Cardiac fibroblast (primary cell): ENCODE measurements at regions not wholly inside any gene's neighbourhood (a gene's known extent, or its start where the extent isn't known, plus 50 kb on each side); places are given as distances from the start of the nearest gene placed in this dataset.
"Not testable (repeated sequence)": the region's sequence is repeated elsewhere in the genome, so short reads cannot be mapped to it uniquely, and the experiment has no call there.

Experiments
- DNase-seq, 2 donors: peaks; one replicate each; pipeline versions ENCODE4 v3.0.0 to v3.0.0-alpha.2; 2010; ENCODE audit warnings: low read depth in 2 of 2
- H3K4me3 ChIP-seq, 2 donors: replicated peaks in 1 of 2; 1 replicate in 1 of 2; 2 replicates in 1 of 2; pipeline ENCODE4 v1.5.1; 2011; ENCODE audit warnings: low read depth in 2 of 2, low read length in 2 of 2, mild to moderate bottlenecking in 2 of 2, moderate library complexity in 1 of 2
- CTCF ChIP-seq: IDR thresholded peaks from one replicate; pipeline ENCODE4 v1.5.1; 2011; ENCODE audit warnings: low read depth, mild to moderate bottlenecking, low read length, inconsistent platforms

- no peak for TF ChIP-seq CTCF
- DNase-seq, result no peak
- H3K4me3 ChIP-seq, result no peak overlapping the region
Measured at GRCh38 chr2:52035391-52035790, 1003.5 kb upstream of the NRXN1 start.

- H3K4me3 ChIP-seq, result no peak overlapping the region
- peak; percentile 2 to 15 for DNase-seq
- TF ChIP-seq CTCF, result peak; percentile 5
Measured at GRCh38 chr2:52034706-52035105, 1002.8 kb upstream of the NRXN1 start.

- no peak for DNase-seq
- H3K4me3 ChIP-seq, result no peak overlapping the region
- no peak for TF ChIP-seq CTCF
Measured at GRCh38 chr2:52022006-52022405, 990.1 kb upstream of the NRXN1 start.

GRCh38 chr2:52017646-52018235 is 985.8 kb upstream of the NRXN1 start:
- H3K4me3 ChIP-seq, result no peak overlapping the region
- no peak for DNase-seq
- TF ChIP-seq CTCF, result no peak

- DNase-seq, H3K4me3 ChIP-seq: not testable (repeated sequence)
Measured at GRCh38 chr2:52006821-52007366, 975.0 kb upstream of the NRXN1 start.

- no peak for TF ChIP-seq CTCF
- H3K4me3 ChIP-seq, result no peak overlapping the region
- DNase-seq, result peak in 1 of 2 donors; percentile 76
Measured at GRCh38 chr2:52000151-52000855, 968.4 kb upstream of the NRXN1 start.

- DNase-seq, result no peak
Measured at GRCh38 chr2:51998890-51999289, 967.0 kb upstream of the NRXN1 start.

More at GRCh38 chr2:51998890-51999289, 967.0 kb upstream of the NRXN1 start:
- no peak for TF ChIP-seq CTCF
- H3K4me3 ChIP-seq, result no peak overlapping the region
